HG03108 (cell line): ENCODE measurements at regions not wholly inside any gene's neighbourhood (a gene's known extent, or its start where the extent isn't known, plus 50 kb on each side); places are given as distances from the start of the nearest gene placed in this dataset.

ENCODE experiments used
- ATAC-seq: cut with Tn5 transposase; IDR thresholded peaks from one replicate; pipeline ENCODE4 v1.9.1; 2021; ENCODE audit warnings: moderate library complexity; ENCODE audit not compliant: unreplicated experiment

GRCh38 chr7:19872094-19872493 lies 98.7 kb upstream of the TMEM196 start:
- no peak for ATAC-seq

DNA sequence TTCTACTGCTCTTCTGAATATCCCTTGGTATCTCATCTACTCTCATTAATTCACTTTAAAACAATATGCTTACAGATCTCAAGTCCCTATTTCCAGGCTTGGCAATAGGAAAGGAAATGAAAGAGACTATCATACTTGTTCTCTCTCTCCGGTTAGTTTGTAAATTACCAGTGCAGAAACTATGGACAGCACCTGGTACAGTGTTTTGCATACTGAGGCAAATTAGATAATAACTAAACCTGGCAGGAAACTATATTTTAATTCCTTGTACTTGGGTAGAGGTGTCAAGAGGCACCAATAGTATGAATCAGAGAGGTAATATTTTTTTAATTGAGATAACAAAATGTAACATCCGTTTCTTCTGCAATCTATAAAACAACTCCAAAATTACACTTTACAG lies 97.7 kb upstream of the TMEM196 start:
- ATAC-seq: no peak

GRCh38 chr7:19869979-19870378 lies 96.6 kb upstream of the TMEM196 start:
- ATAC-seq: no peak

DNA sequence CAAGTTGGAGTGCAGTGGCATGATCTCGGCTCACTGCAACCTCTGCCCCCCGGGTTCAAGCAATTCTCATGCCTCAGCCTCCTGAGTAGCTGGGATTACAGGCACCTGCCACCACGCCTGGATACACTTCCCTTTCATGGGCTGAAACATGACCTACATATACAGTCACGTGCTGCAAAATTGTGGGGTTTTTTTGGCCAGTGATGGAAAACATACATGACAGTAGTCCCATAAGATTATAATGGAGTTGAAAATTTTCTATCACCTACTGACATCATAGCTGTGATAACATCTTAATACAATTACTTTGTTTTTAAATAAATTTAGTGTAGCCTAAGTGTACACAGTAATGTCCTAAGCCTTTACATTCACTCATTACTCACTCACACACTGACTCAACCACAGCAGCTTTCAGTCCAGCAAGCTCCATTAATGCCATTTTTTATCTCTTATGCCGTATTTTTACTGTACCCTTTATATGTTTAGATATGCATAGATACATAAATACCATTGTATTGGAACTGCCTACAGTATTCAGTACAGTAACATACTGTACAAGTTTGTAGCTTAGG lies 79.9 kb upstream of the TMEM196 start:
- no peak for ATAC-seq

DNA sequence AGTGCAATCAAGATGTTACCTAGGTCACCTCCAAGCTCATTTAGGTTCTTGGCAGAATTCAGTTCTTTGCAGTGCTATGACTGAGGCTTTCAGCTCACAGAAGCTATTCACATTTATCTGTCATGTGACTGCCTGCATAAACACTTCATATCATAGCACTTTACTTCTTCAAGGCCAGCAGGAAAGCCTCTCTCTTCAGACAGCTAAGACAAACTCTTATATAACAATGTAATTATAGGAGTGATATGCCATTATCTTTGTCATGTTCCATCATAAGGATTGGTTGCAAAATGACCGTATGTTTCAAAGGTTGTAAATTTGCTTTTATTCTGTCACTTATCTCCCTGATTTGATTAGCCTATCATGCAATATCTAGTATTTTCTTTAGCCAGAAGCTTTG lies 78.8 kb upstream of the TMEM196 start:
- no peak for ATAC-seq

DNA sequence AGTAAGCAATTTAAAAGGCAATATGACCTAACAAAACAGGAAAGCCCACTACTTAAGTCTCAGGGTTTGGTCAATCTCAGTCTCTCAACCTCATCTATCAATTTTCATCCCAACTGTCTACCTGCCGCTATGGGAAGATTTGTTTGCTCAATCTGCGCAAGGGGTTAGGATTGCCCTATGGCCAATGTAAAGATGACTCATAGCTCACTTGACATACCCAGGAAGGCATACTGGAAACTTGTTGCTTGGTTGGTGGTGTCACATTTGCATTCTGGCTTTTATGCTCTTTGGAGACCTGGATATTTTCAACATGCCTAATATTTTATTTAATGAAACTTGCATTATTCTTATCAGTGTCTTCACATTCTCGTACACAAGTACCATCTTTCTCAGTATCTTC lies 78.1 kb upstream of the TMEM196 start:
- ATAC-seq: no peak

DNA sequence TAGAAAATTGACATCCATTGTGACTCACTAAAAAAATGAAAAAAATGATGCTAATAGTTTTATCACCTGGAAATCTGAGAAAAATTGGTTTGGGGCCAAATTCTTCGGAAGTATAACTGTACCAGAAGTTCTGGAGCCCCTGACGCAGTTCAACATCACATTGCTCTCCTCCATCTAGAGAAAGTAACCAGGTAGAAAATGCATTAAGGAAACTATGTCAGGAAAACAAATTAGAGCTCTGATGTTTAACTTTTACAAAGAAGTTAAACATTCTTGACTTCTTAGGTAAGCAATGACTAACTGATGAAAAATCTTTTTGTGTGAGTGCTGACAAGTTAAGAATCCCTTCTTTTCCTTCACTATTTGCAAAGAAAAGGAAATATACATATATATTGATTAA lies 61.1 kb upstream of the TMEM196 start:
- no peak for ATAC-seq

DNA sequence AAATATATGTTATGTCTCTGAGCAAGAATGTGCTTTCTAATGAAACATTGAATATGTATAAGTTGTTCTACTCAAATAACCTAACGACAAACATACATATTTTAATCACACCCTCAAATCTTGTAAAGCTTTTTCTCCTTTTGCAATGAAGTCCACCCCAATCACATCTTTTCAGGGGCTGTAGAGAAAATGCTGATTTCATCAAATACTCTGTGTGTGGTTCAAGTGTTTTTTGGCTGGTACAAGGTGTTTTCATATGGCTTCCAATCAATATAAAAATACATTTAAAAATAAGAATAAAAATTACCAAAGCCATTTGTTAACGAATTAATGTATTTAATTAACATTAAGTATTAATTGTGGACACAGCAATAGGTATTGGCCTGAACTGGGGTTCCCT lies 57.2 kb upstream of the TMEM196 start:
- ATAC-seq: no peak
